Stimulated activated CD8-positive, alpha-beta memory T cell treated with anti-CD3 and anti-CD28 coated beads, Interleukin-7, amount 100 ng/mL, for 1 hour (primary cell): ENCODE measurements at regions not wholly inside any gene's neighbourhood (a gene's known extent, or its start where the extent isn't known, plus 50 kb on each side); places are given as distances from the start of the nearest gene placed in this dataset.
"Not testable (repeated sequence)": the region's sequence is repeated elsewhere in the genome, so short reads cannot be mapped to it uniquely, and the experiment has no call there.

ENCODE experiments used
- DNase-seq, 2 donors: peaks; one replicate each; pipeline ENCODE4 v3.0.0-alpha.2; 2020; ENCODE audit warnings: low read depth in 2 of 2

GRCh38 chr2:16727849-16728248 lies 62.2 kb upstream of the CYRIA start:
- not testable (repeated sequence) for DNase-seq

GRCh38 chr2:16727256-16727655 lies 61.6 kb upstream of the CYRIA start:
- DNase-seq, result no peak

- DNase-seq, result no peak
Measured at GRCh38 chr2:16726577-16726976, 60.9 kb upstream of the CYRIA start.

GRCh38 chr2:16726147-16726546 lies 60.5 kb upstream of the CYRIA start:
- no peak for DNase-seq

GRCh38 chr2:16725549-16725948 lies 59.9 kb upstream of the CYRIA start:
- no peak for DNase-seq

GRCh38 chr2:16722677-16723076 lies 57.0 kb upstream of the CYRIA start:
- DNase-seq, result no peak

- no peak for DNase-seq
Measured at GRCh38 chr2:16722126-16722525, 56.5 kb upstream of the CYRIA start.

GRCh38 chr2:16721529-16721928 lies 55.9 kb upstream of the CYRIA start:
- DNase-seq, result not testable (repeated sequence)

- DNase-seq, result not testable (repeated sequence)
Measured at GRCh38 chr2:16720737-16721136, 55.1 kb upstream of the CYRIA start.

GRCh38 chr2:16719485-16719808 lies 53.8 kb upstream of the CYRIA start:
- DNase-seq, result no peak

GRCh38 chr2:16718576-16719484 lies 53.2 kb upstream of the CYRIA start:
- no peak for DNase-seq

GRCh38 chr2:16717477-16717876 lies 51.8 kb upstream of the CYRIA start:
- DNase-seq, result no peak

GRCh38 chr2:16716944-16717343 lies 51.3 kb upstream of the CYRIA start:
- DNase-seq, result no peak

- DNase-seq, result no peak
Measured at GRCh38 chr2:16716024-16716423, 50.4 kb upstream of the CYRIA start.
